HG03460 (cell line): ENCODE measurements at regions not wholly inside any gene's neighbourhood (a gene's known extent, or its start where the extent isn't known, plus 50 kb on each side); places are given as distances from the start of the nearest gene placed in this dataset.
"Not testable (repeated sequence)": the region's sequence is repeated elsewhere in the genome, so short reads cannot be mapped to it uniquely, and the experiment has no call there.

Source experiments
- ATAC-seq: cut with Tn5 transposase; IDR thresholded peaks from one replicate; pipeline ENCODE4 v1.9.1; 2021; ENCODE audit not compliant: unreplicated experiment

DNA sequence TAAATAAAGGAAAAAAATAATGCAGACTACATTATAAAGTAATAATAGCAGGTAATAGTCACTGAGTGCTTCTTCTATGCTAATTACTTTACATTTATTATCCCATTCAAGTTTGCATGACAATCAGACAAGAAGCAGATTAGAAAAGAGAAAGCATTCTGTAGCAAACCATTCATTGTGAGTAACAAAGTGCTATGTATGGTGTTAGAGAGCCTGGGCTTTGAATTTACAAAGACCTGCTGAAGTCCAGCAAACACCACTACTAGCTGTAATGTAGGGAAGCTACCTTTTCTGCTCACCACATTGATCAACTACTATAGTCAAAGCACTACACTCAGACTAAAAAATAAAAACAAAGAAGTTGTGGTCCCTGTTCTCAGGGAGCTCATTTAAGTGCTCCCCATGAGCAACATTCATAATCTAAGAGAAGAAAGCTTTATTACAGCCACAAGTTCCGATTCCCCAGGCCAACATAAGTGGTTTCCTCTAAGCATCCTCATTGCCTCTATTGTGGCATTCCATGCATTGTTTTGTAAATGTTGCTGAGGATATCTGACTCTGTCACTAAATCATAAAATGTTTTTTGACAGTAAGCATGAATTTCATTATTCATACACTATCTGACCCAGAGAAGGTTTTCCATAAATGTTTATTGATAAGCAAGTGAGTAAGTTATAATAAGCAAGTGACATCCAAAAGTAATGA is 108.5 kb downstream of the FOXD4L6 start:
- not testable (repeated sequence) for ATAC-seq

GRCh38 chr9:41018948-41019347 is 109.5 kb downstream of the FOXD4L6 start:
- not testable (repeated sequence) for ATAC-seq

- ATAC-seq, result not testable (repeated sequence)
Measured at GRCh38 chr9:41016699-41017098, 111.8 kb downstream of the FOXD4L6 start.

DNA sequence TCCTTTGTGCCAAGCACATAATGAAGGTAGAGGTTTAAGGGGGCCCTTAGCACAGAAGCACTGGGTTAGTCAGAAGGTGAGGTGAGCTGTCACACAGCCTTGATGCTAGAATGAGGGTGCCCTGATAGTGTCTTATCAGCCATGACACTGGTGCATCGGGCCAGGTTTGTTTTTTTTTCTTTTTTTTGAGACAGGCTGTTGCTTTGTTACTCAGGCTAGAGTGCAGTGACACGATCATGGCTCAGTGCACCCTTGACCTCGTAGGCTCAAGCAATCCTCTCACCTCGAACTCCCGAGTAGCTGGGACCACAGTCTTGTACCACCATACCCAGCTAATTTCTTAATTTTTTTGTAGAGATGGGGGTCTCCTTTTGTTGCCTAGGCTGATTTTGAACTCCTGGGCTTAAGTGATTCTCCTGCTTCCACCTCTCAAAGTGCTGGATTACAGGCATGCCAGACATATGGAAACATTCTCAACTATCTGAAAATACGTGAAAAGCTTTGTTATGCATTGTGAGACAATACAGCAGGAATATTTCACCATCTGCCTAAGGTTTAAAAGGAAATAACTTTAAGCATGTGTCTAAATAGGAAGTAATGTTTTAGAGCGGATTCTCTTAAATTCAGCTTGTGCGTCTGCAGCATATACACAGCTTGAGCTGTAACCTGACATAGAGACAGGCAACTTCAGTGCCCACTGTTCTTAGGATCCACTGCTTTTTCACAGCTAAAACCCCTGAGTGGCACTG is 128.4 kb downstream of the FOXD4L6 start:
- ATAC-seq, result not testable (repeated sequence)

GRCh38 chr9:40995490-40995889 is 133.0 kb downstream of the FOXD4L6 start:
- not testable (repeated sequence) for ATAC-seq

DNA sequence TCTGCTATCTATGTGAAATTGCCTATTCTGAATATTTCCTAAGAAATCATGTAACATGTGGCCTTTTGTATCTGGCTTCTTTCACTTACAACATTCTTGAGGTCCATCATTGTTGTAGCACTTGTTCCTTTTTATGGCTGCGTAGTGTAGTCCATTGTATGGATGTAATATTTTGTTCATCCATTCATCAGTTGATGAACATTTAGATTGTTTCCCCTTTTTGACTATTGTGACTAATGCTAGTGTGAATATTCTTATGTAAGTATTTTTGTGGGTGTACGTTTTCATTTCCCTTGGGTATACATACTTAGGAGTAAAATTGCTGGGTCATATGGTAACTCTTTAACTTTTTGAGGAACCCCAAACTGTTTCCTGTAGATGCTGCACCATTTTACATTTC is 134.6 kb downstream of the FOXD4L6 start:
- not testable (repeated sequence) for ATAC-seq

GRCh38 chr9:40993375-40993774 is 135.1 kb downstream of the FOXD4L6 start:
- ATAC-seq, result not testable (repeated sequence)

DNA sequence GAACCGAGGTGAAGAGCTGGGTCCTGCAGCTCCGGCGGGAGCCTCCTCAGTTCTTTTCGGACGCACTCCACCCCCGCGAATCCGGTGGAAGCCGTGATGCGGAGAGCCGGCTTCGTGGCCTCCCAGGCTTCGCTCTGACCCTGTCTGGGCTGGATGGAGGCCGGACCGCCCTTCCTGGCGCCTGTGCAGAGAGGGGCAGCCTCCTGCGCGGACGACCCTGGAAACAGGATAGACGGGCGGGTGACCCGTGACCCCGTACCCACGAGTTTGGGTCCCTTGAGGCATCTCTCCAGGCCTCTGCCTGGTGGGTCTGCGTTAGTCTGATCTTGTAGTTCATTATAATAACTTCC is 136.0 kb downstream of the FOXD4L6 start:
- ATAC-seq, result peak; percentile 44

DNA sequence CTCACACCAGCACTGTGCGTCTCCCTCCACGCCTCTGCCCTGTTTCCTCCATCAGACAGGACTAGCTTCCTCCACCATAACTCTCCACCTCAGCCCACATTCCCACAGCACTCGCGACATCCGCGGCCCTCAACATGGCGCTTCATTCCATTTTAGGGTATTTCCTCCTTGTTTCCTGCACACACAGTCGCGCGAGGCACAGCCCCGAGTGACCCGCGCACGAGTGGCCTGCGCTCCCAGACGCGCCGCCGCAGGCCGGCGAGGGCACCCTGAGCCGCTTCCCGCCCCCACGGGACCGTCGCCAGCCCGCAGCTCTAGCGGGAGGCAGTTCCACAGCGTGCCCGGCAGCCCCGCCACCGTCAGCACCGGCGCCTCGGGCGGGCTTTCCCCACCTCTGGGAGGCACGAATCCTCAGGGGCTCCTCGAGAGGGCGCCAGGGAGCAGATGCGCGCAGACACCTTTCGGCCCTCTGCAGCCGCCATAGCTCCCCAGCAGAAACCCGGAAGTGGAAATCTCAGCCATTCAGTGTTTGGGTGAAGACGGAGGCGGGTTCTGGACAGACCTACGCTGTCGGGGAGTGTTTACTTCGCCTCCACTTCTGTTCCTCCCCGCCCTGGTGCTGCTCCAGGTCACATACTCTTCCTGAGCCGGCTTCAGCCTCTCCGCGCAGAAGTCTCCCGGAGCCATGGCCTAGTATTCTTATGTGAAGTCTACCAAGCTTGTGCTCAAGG is 136.6 kb downstream of the FOXD4L6 start:
- peak; percentile 100 for ATAC-seq

DNA sequence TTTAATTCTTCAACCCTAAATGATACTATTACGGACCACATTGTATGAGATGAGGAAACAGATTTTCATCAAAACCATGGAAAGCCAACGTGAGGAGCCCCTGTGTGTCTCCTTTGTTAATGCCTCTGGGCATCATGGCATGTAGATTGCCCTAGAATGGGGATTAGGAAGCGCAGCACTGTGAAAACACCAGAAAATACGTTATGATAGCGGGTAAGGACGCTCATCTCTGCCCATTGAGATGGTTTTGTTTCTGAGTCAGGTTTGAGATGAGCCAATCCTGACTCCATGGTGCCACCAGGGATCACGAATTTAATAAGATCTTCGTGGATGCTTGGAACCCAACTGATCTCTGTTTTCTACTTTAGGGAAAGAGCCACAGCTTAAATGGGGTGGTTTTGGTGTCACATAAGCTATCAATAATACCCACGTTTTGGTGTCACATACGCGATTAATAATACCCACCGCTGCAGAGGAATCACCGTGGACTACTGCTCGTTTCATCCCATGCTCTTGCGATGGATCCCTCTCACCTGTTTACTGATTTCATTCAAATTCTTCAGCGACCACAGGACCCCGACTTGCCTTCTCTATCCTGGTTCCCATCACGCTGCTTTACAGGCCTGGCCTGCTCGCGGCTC is 137.3 kb downstream of the FOXD4L6 start:
- not testable (repeated sequence) for ATAC-seq

DNA sequence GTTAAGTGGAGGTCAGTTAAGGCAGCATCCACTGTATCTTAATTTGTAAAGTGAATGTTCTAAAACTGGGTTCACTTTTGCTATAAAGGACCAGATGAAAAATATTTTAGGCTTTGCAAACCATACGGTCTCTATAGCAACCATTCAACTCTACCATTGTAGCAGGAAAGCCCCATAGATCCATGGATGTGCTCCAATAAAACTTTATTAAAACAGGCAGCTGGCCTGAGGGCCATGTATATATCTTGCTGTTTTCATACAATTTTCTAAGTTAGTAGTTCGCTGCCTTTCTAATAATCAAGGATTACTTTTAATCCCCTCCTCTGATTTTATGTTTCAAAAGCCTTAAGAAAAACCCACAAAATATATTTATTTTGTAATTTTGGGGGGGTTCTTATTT is 142.1 kb downstream of the FOXD4L6 start:
- ATAC-seq, result not testable (repeated sequence)

GRCh38 chr9:40975351-40975750 is 153.1 kb downstream of the FOXD4L6 start:
- not testable (repeated sequence) for ATAC-seq

- ATAC-seq, result not testable (repeated sequence)
Measured at GRCh38 chr9:40974912-40975311, 153.6 kb downstream of the FOXD4L6 start.

DNA sequence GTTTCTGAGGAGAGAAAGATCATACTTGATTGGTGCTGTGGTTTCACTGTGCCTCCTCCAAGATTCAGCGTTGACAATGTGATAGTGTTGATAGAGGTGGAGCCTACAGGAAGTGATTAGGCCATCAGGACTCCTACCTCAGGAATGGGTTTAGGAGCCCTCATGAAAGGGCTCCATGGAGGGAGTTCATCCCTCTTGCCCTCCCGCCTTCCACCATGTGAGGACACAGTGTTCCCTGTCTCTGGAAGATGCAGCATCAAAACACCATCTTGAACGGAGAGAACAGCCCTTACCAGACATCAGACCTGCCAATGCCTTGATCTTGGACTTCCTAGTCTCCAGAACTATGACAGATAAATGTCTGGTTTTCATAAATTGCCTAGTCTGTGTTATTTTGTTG is 156.7 kb downstream of the FOXD4L6 start:
- not testable (repeated sequence) for ATAC-seq

GRCh38 chr9:40970340-40970739 is 158.1 kb downstream of the FOXD4L6 start:
- not testable (repeated sequence) for ATAC-seq

DNA sequence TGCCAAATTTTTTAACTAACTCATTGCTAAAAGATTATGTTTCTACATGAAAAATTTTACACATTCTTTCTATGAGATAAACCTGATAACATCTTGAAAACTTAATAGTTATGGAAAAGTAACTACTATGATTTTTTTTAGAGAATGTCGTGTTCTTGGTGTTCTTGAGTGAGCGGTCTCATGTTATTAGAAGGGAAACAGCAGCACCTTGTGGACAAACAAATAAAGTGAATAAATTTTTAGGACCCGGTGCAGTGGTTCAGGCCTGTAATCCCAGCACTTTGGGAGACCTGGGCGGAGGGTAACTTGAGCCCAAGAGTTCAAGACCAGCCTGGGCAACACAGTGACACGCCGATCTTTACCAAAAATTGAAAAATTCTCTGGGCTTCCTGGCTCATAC is 166.0 kb downstream of the FOXD4L6 start:
- not testable (repeated sequence) for ATAC-seq

- ATAC-seq, result not testable (repeated sequence)
Measured at GRCh38 chr9:40951876-40952494, 176.5 kb downstream of the FOXD4L6 start.

- not testable (repeated sequence) for ATAC-seq
Measured at GRCh38 chr9:40946228-40946627, 182.3 kb downstream of the FOXD4L6 start.

GRCh38 chr9:40942730-40943129 is 185.8 kb downstream of the FOXD4L6 start:
- ATAC-seq, result not testable (repeated sequence)

DNA sequence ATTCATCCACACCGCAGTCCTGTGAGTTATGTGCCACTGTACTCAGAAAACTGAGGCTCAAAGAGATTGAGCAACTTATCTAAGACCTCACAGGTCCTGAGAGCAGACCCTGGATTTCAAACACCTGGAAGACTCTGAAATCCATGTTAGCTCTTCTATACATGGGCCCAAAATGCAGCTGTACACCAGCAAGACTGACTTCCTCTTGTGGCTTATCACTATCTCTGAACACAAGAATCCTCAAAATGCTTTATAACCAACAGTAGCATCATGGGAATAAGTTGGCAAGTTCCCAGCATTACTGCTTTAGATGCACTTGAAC is 188.6 kb downstream of the FOXD4L6 start:
- ATAC-seq, result not testable (repeated sequence)
